GM19193 (cell line): ENCODE measurements at regions not wholly inside any gene's neighbourhood (a gene's known extent, or its start where the extent isn't known, plus 50 kb on each side); places are given as distances from the start of the nearest gene placed in this dataset.

ENCODE experiments used
- POLR2A ChIP-seq: IDR thresholded peaks from 4 replicates; pipeline ENCODE4 v1.6.1; 2011; ENCODE audit not compliant: insufficient read depth, insufficient read length; ENCODE audit errors: extremely low read depth

DNA sequence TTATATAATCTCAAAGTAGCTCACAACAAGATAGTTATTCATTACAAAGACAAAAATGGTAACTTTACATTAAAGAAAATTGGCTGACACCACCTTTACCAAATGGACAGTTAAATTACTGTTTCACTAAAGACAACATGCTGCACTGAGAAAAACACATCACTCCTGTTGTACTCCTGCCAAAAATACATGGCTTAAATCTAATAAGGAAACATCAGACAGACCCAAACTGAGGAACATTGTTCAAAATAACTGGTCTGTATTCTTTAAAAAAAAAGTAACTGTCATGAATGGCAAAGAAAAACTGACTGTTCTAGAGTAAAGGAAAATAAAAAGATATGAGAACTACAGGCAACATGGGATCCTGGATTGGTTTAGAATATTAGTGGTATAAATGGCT, 151.3 kb upstream of the DCN start:
- no peak for TF ChIP-seq POLR2A

DNA sequence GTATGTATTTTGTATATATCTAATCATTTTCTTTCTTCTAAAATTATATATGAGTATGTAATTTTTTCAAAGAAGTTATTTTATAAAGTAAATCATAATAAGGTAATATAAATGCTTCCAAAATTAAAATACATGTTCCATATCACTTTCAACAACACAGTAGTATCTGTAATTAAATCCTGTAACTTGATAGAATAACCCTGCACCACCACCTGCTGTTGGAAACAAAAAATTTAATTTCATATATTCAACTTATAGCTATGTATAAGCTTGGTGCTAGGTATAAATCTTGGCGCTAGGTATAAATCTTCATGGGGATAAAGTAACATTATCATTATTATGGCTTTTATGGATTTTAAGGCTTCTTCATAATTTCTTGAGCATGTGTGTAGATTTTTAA, 149.7 kb upstream of the DCN start:
- no peak for TF ChIP-seq POLR2A

DNA sequence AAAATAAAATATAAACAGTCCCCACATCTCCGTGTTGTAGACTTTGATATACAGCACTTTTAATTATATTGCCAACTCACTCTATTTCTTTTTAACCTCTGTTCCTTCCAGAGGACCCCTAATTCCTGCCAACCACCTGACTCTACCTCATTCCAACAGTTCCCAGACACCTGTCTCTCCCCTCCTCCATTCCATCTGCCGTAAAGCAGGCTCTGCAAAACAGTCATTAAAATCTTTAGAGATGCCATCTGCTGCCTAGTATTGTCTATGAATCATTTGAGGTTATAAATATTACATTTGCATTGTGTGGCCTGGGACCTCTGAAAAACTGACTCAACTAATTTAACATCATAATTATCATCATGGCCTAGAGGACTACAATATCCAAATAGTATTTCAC, 148.8 kb upstream of the DCN start:
- no peak for TF ChIP-seq POLR2A

DNA sequence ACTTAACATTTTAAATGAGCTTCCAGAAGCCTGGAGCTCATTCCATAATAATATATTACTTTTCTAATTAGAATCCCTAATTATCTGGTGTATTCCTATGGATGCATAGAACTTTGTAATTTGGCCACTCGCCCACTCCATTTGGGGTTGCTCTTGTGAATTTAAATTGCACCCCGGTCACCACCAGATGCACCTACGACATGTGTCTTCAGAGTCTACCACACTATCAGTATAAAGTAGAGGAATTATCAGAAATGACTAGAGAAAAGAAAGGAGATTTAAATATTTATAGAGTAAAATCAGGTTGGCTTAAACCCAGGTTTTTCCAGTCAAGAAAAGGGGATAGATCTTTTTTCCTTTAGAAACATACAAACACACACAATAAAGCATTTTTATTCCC, 145.8 kb upstream of the DCN start:
- no peak for TF ChIP-seq POLR2A

DNA sequence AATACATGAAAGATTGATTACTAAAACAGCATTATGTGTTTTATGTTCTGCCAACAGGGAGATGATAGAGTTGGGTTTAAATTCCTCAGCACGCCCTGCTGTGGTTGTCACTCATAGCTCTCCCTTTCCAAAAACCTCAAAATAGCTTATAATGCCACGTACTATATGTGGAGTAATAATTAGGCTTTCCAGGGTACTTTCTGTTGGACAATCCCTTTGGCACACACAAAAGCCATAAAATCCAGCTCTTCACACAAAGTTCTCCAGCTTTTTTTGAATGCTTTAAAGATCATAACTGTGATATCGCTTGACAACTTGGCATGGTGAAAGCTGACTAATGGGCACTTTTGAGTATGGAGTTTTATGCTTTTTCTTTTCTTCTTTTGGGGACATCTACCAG, 145.3 kb upstream of the DCN start:
- TF ChIP-seq POLR2A: no peak

DNA sequence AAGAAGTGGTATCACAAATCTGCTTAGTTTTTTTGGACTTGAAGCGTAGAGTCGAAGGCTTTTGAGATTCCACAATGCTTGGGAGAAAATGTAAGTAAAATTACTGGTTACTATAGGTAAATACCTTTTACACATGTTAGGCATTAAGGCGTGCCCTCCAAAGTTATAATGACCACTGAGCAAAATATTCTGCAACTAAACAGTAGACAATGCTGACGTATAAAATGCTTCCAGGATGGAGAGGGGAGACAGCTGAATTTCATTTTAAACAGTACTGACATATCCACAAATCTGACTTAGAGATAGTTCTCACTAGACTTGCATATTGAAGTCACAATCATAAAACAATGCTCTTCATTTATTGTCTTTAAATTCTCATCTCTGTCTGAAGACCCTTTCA, 144.5 kb upstream of the DCN start:
- TF ChIP-seq POLR2A: no peak

GRCh38 chr12:91326058-91327027, 143.7 kb upstream of the DCN start:
- no peak for TF ChIP-seq POLR2A

DNA sequence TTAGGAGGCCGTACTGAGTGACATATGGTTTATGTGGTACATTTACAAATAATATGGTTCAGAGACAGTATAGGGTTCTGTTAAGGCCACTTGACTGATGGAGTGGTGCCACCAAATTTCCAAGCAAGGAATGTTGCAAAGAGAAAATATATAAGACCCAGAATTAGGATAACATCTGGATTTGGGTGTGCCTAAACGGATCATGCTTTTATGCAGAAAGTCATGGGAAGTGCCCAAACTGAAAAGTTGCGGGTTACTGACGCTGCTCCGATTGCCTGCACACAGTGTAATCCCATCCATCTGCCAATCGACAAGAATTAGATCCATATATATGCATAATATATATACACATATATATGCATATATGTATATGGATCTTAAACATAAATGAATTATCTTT, 138.4 kb upstream of the DCN start:
- TF ChIP-seq POLR2A: no peak

DNA sequence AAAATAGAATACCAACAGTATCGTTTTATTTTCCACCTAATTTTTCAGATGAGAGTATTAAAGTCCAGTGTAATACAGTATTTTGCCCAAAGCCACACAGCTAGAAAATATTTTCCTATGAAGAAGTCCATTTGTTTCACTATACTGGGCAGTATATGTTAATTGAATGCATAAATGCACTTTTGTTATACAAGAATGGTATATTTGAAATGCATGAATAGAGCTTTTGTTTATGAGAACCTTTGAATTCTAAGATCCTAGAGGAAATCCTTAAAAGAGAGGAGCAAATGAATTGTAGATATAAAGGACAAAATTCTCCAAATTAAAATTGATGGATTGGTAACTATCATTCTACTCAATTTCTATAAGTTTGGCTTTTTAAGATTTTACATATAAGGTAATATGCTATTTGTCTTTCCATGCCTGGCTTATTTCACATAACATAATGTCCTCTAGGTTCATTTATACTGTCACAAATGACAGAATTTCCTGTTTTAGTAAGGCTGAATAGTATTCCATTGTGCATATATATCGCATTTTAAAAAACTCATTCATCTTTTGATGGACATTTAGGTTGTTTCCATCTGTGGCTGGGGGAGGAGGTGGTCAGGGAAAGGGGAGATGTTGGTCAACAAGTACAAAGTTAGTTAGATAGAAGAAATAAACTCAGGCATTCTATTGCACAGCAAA, 136.6 kb upstream of the DCN start:
- no peak for TF ChIP-seq POLR2A

GRCh38 chr12:91317306-91317705, 134.7 kb upstream of the DCN start:
- no peak for TF ChIP-seq POLR2A

GRCh38 chr12:91316907-91317269, 134.3 kb upstream of the DCN start:
- TF ChIP-seq POLR2A: no peak

DNA sequence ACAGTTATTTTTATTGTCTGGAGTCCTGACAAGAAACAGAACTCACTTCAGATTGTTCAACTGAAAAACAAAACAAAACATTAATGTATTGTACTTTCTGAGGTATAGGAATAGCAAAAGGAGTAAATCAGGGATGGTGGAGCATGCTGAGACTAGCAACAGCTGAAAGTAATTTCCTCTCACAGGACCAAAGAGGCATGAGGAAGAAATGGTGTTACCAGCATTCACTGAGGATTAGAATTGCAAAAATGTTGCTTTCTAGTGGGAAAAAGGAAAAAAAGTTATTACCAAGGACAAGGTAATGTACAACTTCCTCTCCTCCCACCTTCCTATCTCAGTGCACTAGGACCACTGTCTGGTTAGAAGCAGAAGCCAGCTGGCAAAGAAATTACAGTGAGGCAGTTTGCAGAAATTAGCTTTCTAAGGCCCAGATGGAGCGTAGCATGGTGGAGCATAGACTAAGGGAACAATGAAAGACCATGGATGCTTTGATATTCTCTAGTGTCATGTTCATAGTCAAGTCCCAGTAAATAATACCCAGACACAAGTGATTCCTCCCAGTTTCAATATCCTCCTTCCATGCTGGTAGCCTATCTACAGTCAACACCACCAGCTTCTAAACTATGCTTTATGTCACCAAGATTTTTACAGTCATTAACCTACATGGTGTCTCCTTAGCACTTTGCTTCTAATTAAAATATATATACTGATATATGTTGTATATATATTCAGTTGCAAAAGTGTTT, 133.7 kb upstream of the DCN start:
- no peak for TF ChIP-seq POLR2A

GRCh38 chr12:91311081-91311480, 128.5 kb upstream of the DCN start:
- TF ChIP-seq POLR2A: no peak

- TF ChIP-seq POLR2A: no peak
Measured at GRCh38 chr12:91309450-91309849, 126.8 kb upstream of the DCN start.

DNA sequence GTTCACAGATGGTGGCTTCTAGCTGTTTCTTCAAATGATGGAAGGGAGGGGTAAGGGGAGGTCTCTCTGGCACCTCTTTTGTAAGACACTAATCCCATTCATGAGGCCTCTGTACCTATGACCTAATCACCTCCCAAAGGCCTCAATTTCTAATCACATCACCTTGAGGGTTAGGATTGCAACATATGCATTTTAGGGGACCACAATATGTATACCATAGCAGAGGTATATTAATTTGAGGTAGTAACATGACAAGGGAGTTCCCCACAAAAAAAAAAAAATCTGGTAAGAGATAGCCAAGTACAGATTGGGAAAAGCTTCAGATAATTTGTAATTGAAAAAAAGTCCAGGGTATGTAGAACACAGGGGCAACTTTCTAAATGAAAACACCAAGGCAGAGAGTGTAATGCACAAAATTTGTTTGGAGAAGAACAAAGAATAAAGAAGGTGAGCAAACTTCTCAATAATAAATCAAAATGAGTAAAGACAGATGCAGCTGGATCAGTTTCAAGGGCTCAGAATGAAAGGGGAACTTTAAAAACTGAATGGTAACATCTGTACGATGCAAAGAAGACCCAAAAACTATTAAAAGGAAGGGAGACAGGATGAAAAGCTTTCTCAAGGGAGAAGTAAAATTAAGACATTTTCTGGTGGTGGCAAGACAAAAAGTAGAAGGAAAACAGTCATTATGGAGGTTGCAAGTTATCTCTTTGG, 125.5 kb upstream of the DCN start:
- TF ChIP-seq POLR2A: no peak
